ENCODE measurements at regions not wholly inside any gene's neighbourhood (a gene's known extent, or its start where the extent isn't known, plus 50 kb on each side); places are given as distances from the start of the nearest gene placed in this dataset.

- no peaks in the 10 kb centered on the region for H3K9me2 ChIP-seq (ENCODE audit: insufficient read depth)
- TF ChIP-seq EZH2 (IDR thresholded peaks at IDR 0.05; ENCODE audit: low read depth) = no peak
- TF ChIP-seq, protein P1, sequence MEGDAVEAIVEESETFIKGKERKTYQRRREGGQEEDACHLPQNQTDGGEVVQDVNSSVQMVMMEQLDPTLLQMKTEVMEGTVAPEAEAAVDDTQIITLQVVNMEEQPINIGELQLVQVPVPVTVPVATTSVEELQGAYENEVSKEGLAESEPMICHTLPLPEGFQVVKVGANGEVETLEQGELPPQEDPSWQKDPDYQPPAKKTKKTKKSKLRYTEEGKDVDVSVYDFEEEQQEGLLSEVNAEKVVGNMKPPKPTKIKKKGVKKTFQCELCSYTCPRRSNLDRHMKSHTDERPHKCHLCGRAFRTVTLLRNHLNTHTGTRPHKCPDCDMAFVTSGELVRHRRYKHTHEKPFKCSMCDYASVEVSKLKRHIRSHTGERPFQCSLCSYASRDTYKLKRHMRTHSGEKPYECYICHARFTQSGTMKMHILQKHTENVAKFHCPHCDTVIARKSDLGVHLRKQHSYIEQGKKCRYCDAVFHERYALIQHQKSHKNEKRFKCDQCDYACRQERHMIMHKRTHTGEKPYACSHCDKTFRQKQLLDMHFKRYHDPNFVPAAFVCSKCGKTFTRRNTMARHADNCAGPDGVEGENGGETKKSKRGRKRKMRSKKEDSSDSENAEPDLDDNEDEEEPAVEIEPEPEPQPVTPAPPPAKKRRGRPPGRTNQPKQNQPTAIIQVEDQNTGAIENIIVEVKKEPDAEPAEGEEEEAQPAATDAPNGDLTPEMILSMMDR (conservative IDR thresholded peaks at IDR 0.05) = no peak
- DNase-seq = peak in 1 of 2 experiments; percentile 96
- no peaks in the 10 kb centered on the region for H4K20me1 ChIP-seq (ENCODE audit: insufficient read depth)
- POLR2A ChIA-PET (ENCODE audit: unreplicated experiment) = interaction anchor here (0.6 kb wide), 1 partner anchor 39 kb away, joined by 3 read pairs; no protein-coding TSS in a partner anchor
- H3K27me3 ChIP-seq (ENCODE audit: insufficient read depth, low read depth) = no peaks in the 10 kb centered on the region
- BruUV-seq (replicated peaks) = no TSS peak
- peak overlapping the region; percentile 91 for H3K27ac ChIP-seq
- CTCF ChIA-PET = no interaction called here
- intact Hi-C loops (cut with micrococcal nuclease; ENCODE audit: unreplicated experiment) = no loop called here
- no peak overlapping the region for H2AFZ ChIP-seq
- no peak overlapping the region for H3K4me3 ChIP-seq
- H3K9me3 ChIP-seq (ENCODE audit: insufficient read depth, low read depth) = peaks cover 8% of the 10 kb centered on the region
- H3K36me3 ChIP-seq (ENCODE audit: low read depth) = 0 out of 2 replicates have a peak, but pooled peaks cover 11% of the 10 kb centered on the region
- H3K4me2 ChIP-seq = peak overlapping the region; percentile 50
- H3F3A ChIP-seq (ENCODE audit: insufficient read depth, low read depth) = peaks cover 64% of the 10 kb centered on the region
- no peaks in the 10 kb centered on the region for H3K79me2 ChIP-seq (ENCODE audit: low read depth)
- peaks cover 68% of the 10 kb centered on the region for H3K4me1 ChIP-seq (replicated peaks; ENCODE audit: insufficient read depth)
These were observed 115.2 kb downstream of the MRPL14 start for GRCh38 chr6:44012078-44012493.

GRCh38 chr6:44011350-44011920, 115.8 kb downstream of the MRPL14 start:
- intact Hi-C loops (cut with micrococcal nuclease; ENCODE audit: unreplicated experiment) = no loop called here
- H3K4me2 ChIP-seq = peak overlapping the region; percentile 50
- no peaks in the 10 kb centered on the region for H3K27me3 ChIP-seq (ENCODE audit: insufficient read depth, low read depth)
- no peaks in the 10 kb centered on the region for H3K79me2 ChIP-seq (ENCODE audit: low read depth)
- peaks cover 71% of the 10 kb centered on the region for H3K4me1 ChIP-seq (replicated peaks; ENCODE audit: insufficient read depth)
- H3K9me3 ChIP-seq (ENCODE audit: insufficient read depth, low read depth) = peaks cover 8% of the 10 kb centered on the region; the same call in 1 of the 2 replicates
- H3F3A ChIP-seq (ENCODE audit: insufficient read depth, low read depth) = peaks cover 65% of the 10 kb centered on the region
- POLR2A ChIA-PET (ENCODE audit: unreplicated experiment) = interaction anchor here (0.6 to 0.7 kb wide), 4 partner anchors 17 to 132 kb away, joined by 3 to 15 read pairs (median 4); no protein-coding TSS in a partner anchor
- BruUV-seq (replicated peaks) = no TSS peak
- no peak for DNase-seq
- CTCF ChIA-PET = interaction anchor here (0.5 to 1.2 kb wide), 2 partner anchors 21 to 64 kb away, joined by 3 to 5 read pairs; no protein-coding TSS in a partner anchor
- H3K9me2 ChIP-seq (ENCODE audit: insufficient read depth) = no peaks in the 10 kb centered on the region
- peak overlapping the region; percentile 91 for H3K27ac ChIP-seq
- no peak overlapping the region for H3K4me3 ChIP-seq
- H2AFZ ChIP-seq = no peak overlapping the region
- no peaks in the 10 kb centered on the region for H4K20me1 ChIP-seq (ENCODE audit: insufficient read depth)
- TF ChIP-seq EZH2 (IDR thresholded peaks at IDR 0.05; ENCODE audit: low read depth) = no peak
- TF ChIP-seq, protein P1 (conservative IDR thresholded peaks at IDR 0.05) = no peak
- H3K36me3 ChIP-seq (ENCODE audit: low read depth) = 0 out of 2 replicates have a peak, but pooled peaks cover 9% of the 10 kb centered on the region

DNA sequence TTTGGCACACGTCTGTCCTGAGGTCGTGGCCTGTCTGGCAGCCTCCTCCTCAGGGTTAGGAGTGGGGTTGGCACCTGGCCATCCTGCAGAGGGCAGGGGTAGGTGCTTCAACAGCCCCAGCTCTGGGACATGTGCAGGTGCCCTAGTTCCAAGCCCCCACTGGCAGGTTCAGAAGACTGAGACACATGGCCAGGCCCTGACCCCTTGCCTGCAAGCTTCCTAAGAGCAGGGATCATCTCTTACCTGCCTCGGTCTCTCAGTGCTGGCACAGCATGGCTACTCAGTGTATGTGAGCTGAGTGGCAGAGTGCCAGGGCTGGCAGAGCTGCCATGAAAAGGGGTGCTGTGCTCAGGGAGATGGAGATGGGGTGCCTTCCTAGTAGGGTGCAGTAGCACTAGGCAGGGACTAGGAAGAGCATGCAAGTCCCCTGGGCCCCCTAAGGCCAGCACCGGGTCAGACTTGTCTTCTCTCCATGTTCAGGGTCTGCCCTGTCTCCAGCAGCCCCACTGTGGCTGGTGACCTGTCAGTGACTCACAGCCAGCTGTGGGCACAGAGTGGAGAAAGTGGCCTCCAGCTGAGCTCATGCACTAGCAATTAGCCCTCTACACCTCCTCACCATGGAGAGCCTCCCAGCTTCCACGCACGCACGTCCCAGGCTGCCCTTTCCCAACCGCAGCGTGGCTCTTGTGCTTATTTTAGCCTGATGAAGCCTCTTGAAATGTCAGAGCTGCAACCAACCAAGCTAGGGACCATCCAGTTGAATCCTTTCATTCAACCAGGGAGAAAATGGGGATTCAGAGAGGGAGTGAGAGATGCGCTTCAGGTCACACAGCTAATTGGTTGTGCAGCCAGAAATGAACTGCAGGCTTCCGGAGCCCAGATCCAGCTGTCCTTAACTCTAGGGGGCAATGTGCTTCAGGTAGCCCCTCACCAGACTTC, 116.6 kb downstream of the MRPL14 start:
- peaks cover 66% of the 10 kb centered on the region for H3F3A ChIP-seq (ENCODE audit: insufficient read depth, low read depth)
- 0 out of 2 replicates have a peak, but pooled peaks cover 9% of the 10 kb centered on the region for H3K36me3 ChIP-seq (ENCODE audit: low read depth)
- H3K4me3 ChIP-seq = no peak overlapping the region
- DNase-seq = peak; percentile 62 to 84
- H2AFZ ChIP-seq = no peak overlapping the region
- peak overlapping the region; percentile 91 for H3K27ac ChIP-seq
- no peaks in the 10 kb centered on the region for H3K9me2 ChIP-seq (ENCODE audit: insufficient read depth)
- no peaks in the 10 kb centered on the region for H3K27me3 ChIP-seq (ENCODE audit: insufficient read depth, low read depth)
- BruUV-seq (replicated peaks) = no TSS peak
- TF ChIP-seq, protein P1 (conservative IDR thresholded peaks at IDR 0.05) = no peak
- no peak for TF ChIP-seq EZH2 (IDR thresholded peaks at IDR 0.05; ENCODE audit: low read depth)
- peak overlapping the region; percentile 50 for H3K4me2 ChIP-seq
- peaks cover 8% of the 10 kb centered on the region; the same call in 1 of the 2 replicates for H3K9me3 ChIP-seq (ENCODE audit: insufficient read depth, low read depth)
- CTCF ChIA-PET = interaction anchor here (0.5 to 1.2 kb wide), 2 partner anchors 21 to 64 kb away, joined by 3 to 5 read pairs; no protein-coding TSS in a partner anchor
- no peaks in the 10 kb centered on the region for H4K20me1 ChIP-seq (ENCODE audit: insufficient read depth)
- peaks cover 75% of the 10 kb centered on the region for H3K4me1 ChIP-seq (replicated peaks; ENCODE audit: insufficient read depth)
- intact Hi-C loops (cut with micrococcal nuclease; ENCODE audit: unreplicated experiment) = no loop called here
- H3K79me2 ChIP-seq (ENCODE audit: low read depth) = no peaks in the 10 kb centered on the region
- POLR2A ChIA-PET (ENCODE audit: unreplicated experiment) = interaction anchor here (0.6 to 0.7 kb wide), 4 partner anchors 18 to 241 kb away, joined by 3 to 15 read pairs (median 4); no protein-coding TSS in a partner anchor

Data from PC-9 (cell line).